ENCODE measurements at regions not wholly inside any gene's neighbourhood (a gene's known extent, or its start where the extent isn't known, plus 50 kb on each side); places are given as distances from the start of the nearest gene placed in this dataset.

DNA sequence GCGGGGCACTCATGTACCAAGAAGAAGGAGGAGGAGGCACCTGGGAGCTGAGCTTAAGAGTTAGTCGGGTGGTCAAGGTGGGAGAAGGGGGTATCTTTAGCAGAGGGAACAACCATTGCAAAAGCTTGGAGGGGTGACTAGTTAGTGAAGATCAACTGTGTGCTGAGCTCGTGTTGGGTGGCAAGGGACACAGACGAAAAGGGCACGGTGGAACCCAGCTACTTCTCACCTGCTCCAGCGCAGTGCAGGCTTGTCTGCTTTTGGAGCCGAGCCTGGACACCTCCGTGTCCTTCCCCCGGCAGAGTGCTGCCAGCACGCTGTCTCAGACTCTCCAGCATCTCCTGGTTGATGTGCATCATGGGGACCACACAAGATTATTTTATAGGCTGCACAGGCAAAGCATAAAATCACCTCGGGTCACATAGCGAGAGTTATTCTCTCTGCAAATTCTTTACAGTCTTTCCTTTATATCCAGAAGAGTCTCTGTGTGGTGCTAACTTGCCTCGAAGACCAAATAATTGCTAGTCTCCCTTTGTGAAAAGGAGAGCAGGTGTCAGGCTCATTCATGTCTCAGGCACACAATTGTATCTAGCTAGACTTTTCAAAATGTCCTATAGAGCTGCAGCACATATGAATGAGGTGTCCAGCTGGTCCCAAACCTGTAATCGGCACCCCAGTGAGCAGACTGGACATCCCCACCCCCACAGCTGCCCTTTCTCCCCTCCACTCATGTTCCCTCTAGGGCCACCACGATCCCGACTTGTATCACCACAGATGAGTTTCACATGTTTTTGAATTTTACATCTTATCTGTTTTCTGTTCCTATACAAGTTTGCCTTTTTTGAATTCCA is 123.4 kb downstream of the CEBPB start:
- DNase-seq (ENCODE audit: low spot score) = no peak

DNA sequence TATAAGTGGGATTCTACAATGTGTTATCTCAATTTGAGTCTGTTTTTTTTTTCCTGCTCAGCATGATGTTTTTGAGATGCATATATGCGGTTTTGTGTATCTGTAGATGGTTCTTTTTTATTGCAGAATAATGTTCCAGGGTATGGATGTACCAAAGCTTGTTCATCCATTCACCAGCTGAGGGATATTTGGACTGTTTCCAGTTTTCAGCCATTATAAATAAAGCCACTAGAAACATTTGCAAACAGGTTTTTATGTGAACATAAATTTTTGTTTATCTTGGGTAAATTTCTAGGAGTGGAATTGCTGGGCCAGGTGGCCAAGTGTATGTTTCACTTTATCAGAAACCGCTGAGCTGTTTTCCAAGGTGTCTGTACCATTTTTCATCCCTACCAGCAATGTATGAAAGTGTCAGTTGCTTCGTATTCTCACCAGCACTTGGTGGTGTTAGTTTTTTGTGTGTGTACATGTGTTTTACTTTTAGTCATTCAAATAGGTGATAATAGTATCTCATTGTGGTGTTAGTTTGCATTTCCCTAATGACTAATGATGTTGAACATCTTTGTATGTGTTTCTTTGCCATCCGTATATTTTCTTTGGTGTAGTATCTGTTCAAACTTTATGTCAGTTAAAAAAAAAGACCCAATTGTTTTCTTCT is 124.2 kb downstream of the CEBPB start:
- DNase-seq (ENCODE audit: low spot score) = no peak

DNA sequence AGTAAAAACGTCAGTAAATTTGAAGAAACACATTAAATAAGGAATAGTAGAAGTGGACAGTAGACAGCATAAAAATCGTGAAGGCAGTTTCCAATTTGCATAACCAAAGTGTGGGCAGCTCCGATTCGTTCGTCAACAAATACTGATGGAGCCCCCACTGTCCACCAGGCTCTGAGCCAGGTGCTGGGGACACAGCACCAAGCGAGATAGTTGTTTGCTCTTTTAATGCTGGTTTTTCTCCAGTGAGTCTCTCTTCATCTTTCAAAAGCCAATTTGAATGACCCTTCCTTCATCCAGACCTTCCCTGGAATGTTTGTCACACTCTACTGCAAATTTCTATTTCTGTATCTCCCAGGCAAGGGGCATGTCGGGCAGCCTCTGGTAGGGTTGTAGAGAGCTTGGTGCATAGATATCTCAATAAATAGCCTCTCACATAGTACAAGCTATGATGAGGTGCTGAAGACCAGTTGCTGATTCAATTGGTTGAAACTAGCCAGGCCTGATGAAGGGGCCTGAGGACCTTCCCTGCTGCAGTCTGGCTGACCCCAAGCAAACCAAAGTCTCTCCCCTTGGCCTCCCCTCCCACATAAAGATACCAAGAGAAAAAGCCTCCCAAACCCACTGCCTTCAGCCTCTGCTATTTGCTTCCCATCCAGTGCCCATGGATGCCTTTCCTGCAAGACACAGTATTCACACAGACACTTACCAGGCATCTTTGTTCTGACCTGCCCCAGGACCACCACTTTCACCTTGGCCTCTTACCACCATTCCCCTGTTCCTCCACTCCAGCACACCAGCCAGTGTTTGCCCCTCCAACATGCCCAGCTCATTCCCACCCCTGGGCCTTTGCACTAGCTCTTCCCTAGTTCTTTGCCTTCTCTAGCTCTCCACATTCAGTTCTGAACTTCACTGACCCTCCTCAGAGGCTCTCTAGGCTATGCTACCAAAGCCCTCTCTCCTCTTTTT is 125.2 kb downstream of the CEBPB start:
- DNase-seq (ENCODE audit: low spot score) = no peak

DNA sequence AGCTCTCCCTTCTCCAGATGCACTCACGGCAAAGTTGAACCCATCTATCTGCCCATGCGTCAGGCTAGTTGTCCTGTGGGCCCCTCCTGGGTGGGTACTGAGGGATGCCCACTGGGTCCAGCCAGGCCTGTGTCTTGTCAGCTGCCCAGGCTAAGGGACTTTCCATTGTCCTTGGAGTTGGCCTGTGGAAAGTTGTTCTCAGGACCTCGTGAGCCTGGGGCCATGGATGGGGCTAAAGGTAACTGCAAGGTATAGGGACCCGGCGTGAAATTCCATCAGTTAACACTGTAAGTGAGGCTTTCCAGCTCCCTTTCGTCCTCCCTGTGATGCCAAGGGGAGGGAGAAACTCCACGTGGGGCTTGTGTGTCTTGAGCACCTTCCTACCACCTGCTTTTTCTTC is 126.5 kb downstream of the CEBPB start:
- DNase-seq (ENCODE audit: low spot score) = no peak

DNA sequence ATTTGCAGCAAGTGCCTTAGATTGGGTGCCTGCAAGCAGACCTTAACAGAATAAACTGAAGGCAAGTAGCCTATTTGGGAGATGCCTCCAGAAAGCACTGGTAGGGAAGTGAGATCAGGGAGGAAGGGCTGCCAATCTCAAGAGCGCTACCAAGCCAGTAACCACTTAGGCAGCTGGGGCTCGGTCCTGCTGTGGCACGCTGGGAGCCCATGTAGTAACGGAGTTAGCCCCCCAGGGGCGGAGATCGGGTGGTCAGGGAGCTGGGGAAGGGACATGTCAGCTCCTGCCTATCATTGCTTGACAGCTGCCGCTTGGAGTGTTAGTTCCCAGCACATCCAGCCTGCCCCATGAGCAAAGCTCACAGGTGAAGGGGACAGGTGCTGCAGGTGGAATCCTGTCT is 127.0 kb downstream of the CEBPB start:
- no peak for DNase-seq (ENCODE audit: low spot score)

DNA sequence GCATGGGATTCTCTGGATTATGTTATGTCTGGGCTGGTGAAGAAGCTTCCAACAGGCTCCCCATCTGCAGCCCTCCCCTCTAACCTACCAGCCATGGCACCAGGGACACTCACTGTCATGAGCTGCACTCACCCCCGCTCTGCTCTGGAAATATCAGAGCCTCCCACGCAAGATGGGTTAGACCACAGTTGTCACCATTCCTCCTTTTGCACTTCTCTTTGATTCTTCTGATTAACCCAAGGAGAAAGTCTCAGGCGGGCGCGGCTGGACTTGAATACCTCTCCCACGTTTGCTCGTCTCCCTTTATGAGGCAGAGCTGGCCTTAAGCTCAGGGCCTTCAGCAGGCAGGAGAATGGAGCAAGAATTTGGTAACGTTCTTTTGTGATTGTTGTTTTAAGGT is 128.1 kb downstream of the CEBPB start:
- no peak for DNase-seq (ENCODE audit: low spot score)

DNA sequence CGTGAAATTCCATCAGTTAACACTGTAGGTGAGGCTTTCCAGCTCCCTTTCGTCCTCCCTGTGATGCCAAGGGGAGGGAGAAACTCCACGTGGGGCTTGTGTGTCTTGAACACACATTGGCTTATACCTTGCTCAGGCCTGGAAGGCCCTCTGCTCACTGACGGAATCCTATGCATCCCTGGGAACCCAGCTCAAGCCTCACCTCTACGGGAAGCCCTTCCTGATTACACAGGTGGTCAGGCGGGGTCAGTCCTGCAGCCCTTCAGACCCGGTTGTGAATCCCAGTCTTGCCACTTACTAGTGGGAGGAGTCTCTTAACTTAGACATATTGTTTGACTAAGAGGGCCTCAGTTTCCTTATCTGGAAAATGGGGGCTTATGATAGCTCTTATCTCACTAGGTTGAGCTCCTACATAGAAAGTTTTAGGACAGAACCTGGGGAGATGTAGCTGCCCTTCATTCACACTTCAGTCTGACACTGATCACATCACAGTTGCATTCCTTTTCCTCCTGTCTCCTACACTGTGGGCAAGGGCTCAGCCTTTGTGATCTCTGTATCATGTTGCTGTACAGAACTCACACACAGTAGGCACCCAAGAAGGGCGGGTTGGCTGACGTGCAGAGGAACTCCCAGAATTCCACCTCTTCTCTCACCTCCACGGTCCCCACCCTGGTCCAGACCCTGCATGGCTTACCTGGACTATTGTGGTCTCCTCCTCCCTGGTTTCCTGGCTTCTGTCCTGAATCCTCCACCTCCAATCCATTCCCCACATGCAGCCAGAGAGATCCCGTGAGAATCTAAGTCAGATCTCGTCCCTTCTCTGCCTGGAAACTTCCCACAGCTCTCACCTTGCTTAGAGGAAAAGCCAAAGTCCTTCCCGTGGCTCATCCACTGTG is 129.6 kb downstream of the CEBPB start:
- no peak for DNase-seq (ENCODE audit: low spot score)

DNA sequence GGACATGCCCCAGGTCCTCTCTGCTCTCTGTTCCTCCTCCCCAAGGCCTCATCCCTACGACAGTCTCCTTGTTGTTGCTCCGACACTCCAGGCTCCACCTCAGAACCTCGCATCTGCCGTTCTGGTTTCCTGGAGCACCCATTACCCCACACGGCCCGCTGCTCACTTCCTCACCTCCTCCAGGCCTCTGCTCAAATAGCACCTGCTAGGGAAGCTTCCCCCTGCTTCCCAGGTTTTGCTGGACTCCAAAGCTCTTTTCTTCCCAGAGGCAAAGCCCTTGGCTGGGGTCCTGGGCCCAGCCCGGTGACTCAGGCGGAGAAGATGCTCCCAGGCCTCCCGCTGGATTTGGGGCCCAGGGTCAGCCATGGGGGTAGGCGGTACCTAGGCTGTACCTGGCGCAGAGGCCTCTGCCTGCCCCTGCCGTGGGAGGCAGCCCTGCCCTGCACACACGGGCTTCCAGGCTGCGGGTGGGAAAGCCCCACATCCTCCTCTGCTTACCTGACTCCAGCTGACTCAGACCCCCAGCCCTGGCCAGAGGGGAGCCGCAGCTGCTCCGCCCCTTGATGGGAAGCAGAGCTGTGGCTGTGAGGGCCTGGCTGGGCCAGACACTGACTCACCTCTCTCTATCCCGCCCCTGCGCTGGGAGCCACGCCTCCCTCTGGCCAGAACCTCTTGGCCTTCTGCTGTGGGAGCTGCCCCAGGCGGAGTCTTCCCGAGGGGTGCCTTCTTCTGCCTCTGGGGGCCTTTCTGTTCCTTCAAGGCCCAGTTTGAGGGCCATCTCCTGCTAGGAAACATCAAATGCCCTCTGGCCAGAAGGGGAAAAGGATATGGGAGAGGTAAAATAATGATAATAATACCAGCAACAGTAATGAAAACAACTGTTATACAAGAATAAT is 130.5 kb downstream of the CEBPB start:
- DNase-seq (ENCODE audit: low spot score) = no peak

DNA sequence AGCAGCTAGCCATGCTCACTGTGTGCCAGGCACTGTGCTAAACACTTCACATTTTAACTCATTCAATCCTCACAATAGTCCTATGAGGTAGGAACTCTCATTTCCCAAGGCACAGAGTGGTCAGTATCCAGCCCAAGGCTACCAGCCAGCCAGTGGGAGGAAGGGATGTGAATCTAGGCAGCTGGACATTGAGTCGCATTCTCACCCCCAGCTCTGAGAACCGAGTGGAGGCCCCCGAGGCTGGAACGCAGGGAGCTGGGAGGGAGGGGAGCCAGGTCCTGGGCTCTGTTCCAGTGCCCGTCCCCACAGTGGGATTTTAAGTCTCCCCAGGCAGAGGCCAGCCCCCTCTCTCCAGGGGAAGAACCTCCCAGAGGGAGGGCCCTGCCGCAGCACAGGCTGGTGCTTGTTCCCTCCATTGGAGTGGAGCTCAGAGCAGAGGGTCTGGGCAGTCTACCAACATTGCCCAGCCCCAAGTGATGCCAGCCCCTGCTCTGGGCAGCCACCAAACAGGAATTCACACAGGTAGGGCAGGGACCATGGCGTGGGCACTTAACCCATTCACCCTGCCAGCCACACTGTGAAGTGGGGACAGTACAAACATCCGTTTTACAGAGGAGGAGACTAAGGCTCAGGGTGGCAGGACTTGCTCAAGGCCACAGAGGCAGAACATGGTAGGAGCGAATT is 131.3 kb downstream of the CEBPB start:
- no peak for DNase-seq (ENCODE audit: low spot score)

DNA sequence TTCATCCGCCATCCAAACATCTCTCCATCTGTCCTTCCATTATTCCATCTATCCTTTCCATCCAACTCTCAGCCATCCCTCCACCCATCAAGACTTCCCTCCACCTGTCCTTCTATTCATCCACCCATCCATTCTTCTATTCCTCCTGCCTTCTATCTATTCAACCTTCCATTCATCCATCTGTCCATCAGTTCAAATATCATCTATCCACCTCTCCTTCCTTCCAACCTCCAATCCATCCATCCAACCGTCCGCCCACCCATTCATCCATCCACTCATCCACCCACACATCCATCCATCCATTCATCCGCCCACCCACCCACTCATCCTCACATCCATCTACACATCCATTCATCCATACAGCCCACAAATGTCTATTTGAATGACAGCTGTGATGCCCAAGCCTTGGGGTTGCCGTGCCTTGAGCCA is 132.1 kb downstream of the CEBPB start:
- DNase-seq (ENCODE audit: low spot score) = no peak

DNA sequence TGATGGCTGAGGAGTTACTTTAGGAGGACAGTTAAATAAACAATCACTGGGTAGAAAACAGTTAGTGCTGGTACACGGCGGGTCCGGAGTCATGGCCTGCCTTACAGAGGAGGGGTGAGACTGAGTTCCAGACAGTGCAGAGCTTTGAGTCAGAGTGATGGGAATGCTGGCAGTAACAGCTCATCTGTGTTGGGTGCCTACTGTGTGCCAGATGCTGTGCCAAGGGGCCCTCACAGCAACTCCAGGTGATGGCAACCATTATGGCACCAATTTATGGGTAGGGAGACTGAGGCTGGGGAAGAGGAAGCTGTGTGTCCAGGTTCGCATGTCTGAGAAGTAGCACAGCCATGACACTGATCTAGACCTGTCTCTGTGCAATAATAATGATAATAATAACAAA is 132.6 kb downstream of the CEBPB start:
- no peak for DNase-seq (ENCODE audit: low spot score)

DNA sequence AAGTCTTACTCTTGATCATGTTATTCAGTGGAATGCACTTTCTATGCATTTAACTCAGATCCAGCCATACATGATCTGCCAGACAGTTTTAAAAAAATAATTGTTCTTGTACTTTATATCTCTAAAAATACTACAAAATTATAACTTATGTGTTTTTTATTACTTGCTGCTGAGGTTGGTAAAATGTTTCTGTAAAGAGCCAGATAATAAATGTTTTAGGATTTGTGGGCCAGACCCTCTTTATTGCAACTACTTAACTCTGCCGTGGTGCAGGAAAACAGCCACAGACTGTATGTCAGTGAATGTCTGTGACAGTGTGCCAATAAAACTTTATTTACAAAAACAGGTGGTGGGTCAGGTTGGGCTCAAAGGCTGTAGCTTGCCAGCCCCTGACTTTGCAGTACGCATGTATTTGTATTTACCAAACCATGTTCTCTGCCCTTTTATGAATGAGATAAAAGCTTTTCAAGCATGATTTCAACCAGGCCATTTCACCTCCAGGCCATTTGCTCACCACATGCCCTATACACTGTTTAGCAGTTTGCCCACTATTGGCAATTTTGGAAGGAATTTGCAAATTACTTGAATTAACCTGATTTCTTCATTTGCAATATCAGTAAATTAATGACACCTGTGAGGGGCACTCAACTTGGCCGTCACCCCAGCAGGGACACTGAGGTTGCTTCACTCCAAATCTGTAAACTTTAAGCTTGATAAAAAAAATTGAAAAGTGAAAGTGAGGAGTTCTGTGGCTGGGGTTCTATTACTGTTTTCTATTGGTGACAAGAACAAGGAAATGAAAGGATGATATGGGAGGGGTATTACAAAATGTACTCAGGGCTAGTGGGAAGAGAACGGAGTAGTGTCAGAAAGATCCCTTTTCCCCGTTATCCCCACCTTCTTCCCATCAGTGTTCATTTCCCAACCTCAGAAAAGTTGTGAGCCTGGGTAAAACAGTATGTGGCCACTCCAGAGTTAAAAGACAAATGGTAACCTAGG is 133.4 kb downstream of the CEBPB start:
- no peak for DNase-seq (ENCODE audit: low spot score)

DNA sequence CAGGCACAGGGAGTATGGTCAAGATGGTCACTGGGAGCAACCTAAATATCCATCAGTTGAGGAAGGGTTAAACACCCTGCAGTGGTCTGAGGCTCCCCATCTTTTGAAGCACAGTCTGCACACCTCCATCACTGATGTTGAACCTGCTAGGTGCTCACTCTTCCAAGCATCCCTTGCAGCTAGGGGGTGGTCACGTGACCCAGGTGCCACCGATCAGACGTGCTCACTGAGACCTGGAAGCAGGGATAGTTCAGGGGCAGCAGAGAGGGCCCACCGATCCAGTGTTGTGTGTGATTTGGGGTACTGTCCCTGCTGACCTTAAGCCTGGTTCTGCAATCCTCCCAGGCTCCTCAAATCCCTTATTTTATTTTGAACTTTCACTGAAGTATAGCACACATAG is 134.6 kb downstream of the CEBPB start:
- DNase-seq (ENCODE audit: low spot score) = no peak

DNA sequence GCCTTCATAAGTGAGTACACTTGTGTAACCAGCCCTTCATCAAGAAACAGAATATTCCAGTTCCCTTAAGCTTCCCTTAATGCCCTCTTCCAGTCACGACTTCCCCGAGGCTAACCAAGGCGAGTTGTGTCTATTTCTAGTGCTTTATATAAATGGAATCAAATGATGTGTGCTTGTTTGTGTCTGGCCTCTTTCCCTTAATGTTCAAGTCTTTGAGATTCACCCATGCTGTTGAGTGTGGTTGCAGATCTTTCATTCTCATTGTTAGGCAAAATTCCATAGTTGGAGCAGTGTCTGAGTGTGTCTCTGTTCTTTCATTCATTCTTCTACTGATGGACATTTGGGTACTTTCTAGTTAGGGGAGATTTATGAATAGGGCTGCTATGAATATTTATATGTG is 135.0 kb downstream of the CEBPB start:
- DNase-seq (ENCODE audit: low spot score) = no peak

DNA sequence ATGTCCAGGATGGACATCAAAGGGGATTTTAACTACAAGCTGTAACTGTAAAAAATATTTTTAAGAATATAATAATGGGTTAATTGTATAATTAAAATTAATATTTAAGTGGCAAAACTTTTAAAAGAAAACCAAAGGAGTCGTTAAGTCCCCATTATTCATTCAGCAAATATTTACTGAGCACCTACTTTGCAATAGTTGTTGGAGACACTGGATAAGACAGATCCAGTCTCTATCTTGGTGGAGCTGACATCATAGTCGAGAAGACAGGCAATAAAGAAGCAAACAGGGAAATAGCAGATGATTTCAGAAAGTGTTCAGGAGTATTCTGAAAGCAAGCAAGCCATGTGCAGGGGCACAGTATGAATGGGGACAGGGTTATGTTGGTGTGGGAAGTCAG is 137.0 kb downstream of the CEBPB start:
- no peak for DNase-seq (ENCODE audit: low spot score)

DNA sequence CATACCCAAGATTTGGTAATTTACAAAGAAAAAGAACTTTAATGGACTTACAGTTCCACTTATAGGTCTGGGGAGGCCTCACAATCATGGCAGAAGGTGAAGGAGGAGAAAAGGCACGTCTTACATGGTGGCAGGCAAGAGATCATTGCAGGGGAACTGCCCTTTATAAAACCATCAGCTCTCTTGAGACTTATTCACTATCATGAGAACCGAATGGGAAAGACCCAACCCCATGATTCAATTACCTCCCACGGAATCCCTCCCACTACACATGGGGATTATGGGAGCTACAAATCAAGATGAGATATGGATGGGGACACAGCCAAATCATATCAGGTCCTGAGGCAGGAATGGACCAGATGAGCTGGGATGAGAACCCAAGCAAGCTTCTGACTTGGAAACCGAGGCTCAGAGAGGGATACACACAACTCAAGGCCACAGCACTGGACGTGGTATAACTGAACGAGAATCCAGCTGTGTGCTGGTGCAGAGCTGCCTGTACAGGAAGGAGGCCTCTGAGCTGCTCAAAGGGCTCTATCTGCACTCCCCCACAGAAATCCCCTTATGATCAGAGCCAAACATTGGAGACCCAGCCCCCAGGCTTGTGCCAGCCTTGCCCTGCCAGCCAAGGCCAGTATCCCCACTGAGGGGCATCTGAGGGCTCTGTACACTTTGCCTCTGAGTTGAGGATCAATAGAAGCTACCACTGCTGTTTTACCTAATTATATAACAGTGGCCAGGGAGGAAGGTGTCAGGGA is 137.8 kb downstream of the CEBPB start:
- DNase-seq (ENCODE audit: low spot score) = no peak

DNA sequence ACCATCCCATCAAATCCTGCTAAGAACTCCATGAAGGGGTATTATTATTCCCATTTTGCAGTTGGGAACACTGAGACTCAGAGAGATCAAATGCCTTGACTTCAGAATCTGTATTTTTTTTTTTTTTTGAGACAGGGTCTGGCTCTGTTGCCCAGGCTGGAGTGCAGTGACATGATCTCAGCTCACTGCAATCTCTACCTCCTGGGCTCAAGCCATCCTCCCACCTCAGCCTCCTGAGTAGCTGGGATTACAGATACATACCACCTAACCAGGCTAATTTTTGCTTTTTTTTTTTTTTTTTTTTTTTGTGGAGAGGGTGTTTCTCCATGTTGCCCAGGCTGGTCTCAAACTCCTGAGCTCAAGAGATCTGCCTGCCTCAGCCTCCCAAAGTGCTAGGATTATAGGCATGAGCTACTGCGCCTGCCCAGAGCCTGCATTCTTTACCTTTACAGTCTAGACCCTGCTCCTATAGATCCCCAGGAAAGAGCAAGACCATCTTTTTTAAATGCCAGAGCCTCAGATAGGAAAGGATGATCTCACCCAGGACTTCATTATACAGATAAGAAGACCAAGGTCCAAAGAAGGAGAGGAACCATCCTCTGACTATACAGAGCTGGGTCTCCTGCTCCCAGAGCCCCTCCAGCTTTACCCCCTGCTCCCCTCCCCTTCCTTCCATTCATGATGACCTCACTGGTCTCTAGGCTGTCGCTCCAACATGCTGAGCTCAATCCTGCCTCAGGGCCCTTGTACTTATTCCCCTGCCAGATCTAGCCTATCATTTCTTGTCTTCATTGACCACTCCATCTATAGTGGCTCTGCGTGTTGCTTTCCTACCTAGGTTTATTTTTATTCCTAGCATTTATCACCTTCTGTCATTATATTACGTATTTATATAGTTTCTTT is 138.6 kb downstream of the CEBPB start:
- DNase-seq (ENCODE audit: low spot score) = no peak

Data from hematopoietic multipotent progenitor cell treated with erythropoietin and hydrocortisone succinate and interleukin-3 and kit ligand, for 17 days (in vitro differentiated cells).